ACC112 (cell line): ENCODE measurements at regions not wholly inside any gene's neighbourhood (a gene's known extent, or its start where the extent isn't known, plus 50 kb on each side); places are given as distances from the start of the nearest gene placed in this dataset.
"Not testable (repeated sequence)": the region's sequence is repeated elsewhere in the genome, so short reads cannot be mapped to it uniquely, and the experiment has no call there.

Source experiments
- H2AFZ ChIP-seq: fragments of 200-600 bp; sonication (generic); one replicate; pipeline ENCODE4 v1.6.0; 2017; ENCODE audit warnings: antibody characterized with exemption, low read length; ENCODE audit not compliant: unreplicated experiment
- H3K27ac ChIP-seq: fragments of 200-600 bp; sonication (generic); 2 replicates; pipeline ENCODE4 v1.5.1; 2014; ENCODE audit warnings: low read depth, mild to moderate bottlenecking, antibody characterized with exemption, low read length, moderate library complexity
- H3K27me3 ChIP-seq: fragments of 200-600 bp; sonication (generic); 2 replicates; pipeline ENCODE4 v1.6.1; 2014; ENCODE audit warnings: mild to moderate bottlenecking, antibody characterized with exemption, low read length, moderate library complexity, mixed read lengths; ENCODE audit not compliant: insufficient read depth
- H3K36me3 ChIP-seq: fragments of 200-600 bp; sonication (generic); 2 replicates; pipeline ENCODE4 v1.6.1; 2016; ENCODE audit warnings: mild to moderate bottlenecking, antibody characterized with exemption, low read length, moderate library complexity, mixed read lengths; ENCODE audit not compliant: insufficient read depth
- H3K4me1 ChIP-seq: fragments of 200-600 bp; sonication (generic); one replicate; pipeline ENCODE4 v1.6.1; 2016; ENCODE audit warnings: low read length, mixed read lengths; ENCODE audit not compliant: insufficient read depth, unreplicated experiment, control insufficient read depth
- H3K4me3 ChIP-seq: fragments of 200-600 bp; sonication (generic); 2 replicates; pipeline ENCODE4 v1.5.1; 2014; ENCODE audit warnings: mild to moderate bottlenecking, low read depth, low read length
- H3K79me2 ChIP-seq: fragments of 200-600 bp; sonication (generic); one replicate; pipeline ENCODE4 v1.6.0; 2016; ENCODE audit warnings: low read length; ENCODE audit not compliant: control insufficient read depth, unreplicated experiment, insufficient read depth

- no peak overlapping the region for H3K27ac ChIP-seq
Measured at GRCh38 chr9:713091-713490, 128.4 kb upstream of the DMRT1 start.

DNA sequence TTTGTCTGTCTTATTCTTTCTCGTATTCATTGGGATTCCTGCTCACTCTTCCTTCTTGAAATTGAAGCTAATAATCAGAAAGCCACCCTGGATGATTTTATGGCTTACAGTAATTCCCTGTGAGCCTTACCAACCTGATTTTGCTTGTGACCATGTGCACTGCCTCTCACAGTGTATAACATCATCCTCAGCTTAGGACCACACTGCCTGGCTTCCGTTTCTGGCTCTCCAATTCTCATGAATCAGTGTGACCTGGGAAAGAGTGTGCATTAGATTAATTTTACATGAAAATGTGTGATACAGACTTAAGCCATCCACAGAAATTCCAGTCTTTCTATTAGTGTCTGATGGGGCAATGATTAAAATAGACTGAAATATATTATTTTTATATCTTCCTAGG is 126.8 kb upstream of the DMRT1 start:
- Histone ChIP-seq H3K79me2 (peaks cover 46% of the 10 kb centered on the region), H2AFZ (no peak overlapping the region), H3K4me1 (peaks cover 19% of the 10 kb centered on the region), H3K27ac (peak overlapping the region; percentile 44), H3K36me3 (peaks cover 26% of the 10 kb centered on the region), H3K4me3 (no peak overlapping the region), H3K27me3 (no peaks in the 10 kb centered on the region)

More at GRCh38 chr9:713091-713490, 128.4 kb upstream of the DMRT1 start:
- peaks cover 57% of the 10 kb centered on the region for H3K79me2 ChIP-seq
- H3K4me3 ChIP-seq: no peak overlapping the region
- no peak overlapping the region for H2AFZ ChIP-seq
- H3K4me1 ChIP-seq: peaks cover 27% of the 10 kb centered on the region
- peaks cover 26% of the 10 kb centered on the region for H3K36me3 ChIP-seq
- H3K27me3 ChIP-seq: no peaks in the 10 kb centered on the region

GRCh38 chr9:715300-715699 is 126.2 kb upstream of the DMRT1 start:
- H3K27ac ChIP-seq: peak overlapping the region; percentile 44
- no peaks in the 10 kb centered on the region for H3K27me3 ChIP-seq
- H2AFZ ChIP-seq: no peak overlapping the region
- peaks cover 26% of the 10 kb centered on the region for H3K36me3 ChIP-seq
- peaks cover 48% of the 10 kb centered on the region for H3K79me2 ChIP-seq
- H3K4me1 ChIP-seq: peaks cover 19% of the 10 kb centered on the region
- no peak overlapping the region for H3K4me3 ChIP-seq

- Histone ChIP-seq H2AFZ (no peak overlapping the region), H3K4me1 (peaks cover 19% of the 10 kb centered on the region), H3K27me3 (no peaks in the 10 kb centered on the region), H3K36me3 (peaks cover 22% of the 10 kb centered on the region), H3K27ac (peak overlapping the region; percentile 44), H3K4me3 (no peak overlapping the region), H3K79me2 (peaks cover 51% of the 10 kb centered on the region)
Measured at GRCh38 chr9:715743-716400, 125.6 kb upstream of the DMRT1 start.

DNA sequence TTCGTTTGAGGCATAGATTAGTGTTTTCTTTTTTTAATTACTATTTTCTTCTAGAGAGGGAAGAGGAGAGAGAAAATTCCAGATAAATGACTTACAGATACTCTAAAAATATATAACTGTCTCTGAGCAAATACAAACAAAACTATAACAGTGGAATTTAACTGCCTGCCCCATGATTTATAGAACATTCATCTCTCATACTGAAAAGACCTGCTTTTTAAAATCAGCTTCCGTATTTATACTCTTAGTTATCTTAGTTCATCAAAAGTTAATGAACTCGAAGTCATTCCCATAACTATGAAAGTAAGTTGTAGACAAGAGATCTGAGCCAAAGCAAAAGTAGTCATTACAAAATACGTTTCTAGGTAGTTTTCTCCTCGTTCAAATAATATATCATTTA is 123.8 kb upstream of the DMRT1 start:
- Histone ChIP-seq H3K27me3 (no peaks in the 10 kb centered on the region), H3K36me3 (peaks cover 4% of the 10 kb centered on the region), H3K4me3 (no peak overlapping the region), H2AFZ (no peak overlapping the region), H3K79me2 (peaks cover 51% of the 10 kb centered on the region), H3K4me1 (peaks cover 19% of the 10 kb centered on the region), H3K27ac (no peak overlapping the region)

GRCh38 chr9:720239-720881 is 121.1 kb upstream of the DMRT1 start:
- no peak overlapping the region for H3K4me3 ChIP-seq
- H3K36me3 ChIP-seq: no peaks in the 10 kb centered on the region; the same call in 1 of the 2 replicates
- H3K79me2 ChIP-seq: peaks cover 30% of the 10 kb centered on the region
- no peaks in the 10 kb centered on the region for H3K27me3 ChIP-seq
- H3K4me1 ChIP-seq: peaks cover 13% of the 10 kb centered on the region
- H2AFZ ChIP-seq: no peak overlapping the region
- H3K27ac ChIP-seq: no peak overlapping the region

GRCh38 chr9:722388-722980 is 119.0 kb upstream of the DMRT1 start:
- Histone ChIP-seq H3K4me3 (no peak overlapping the region), H2AFZ (no peak overlapping the region), H3K27me3 (no peaks in the 10 kb centered on the region), H3K4me1 (no peaks in the 10 kb centered on the region), H3K36me3 (no peaks in the 10 kb centered on the region; the same call in 1 of the 2 replicates), H3K27ac (no peak overlapping the region), H3K79me2 (peaks cover 20% of the 10 kb centered on the region)

DNA sequence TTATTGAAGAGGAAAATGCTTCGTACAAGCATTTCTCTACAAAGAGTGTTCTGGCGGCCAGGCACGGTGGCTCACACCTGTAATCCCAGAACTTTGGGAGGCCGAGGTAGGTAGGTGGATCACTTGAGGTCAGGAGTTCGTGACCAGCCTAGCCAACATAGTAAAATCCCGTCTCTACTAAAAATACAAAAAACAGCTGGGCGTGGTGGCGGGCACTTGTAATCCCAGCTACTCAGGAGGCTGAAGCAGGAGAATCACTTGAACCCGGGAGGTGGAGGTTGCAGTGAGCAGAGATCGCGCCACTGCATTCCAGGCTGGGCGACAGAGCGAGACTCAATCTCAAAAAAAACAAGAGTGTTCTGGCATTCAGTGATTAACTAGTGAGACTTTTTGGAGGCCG is 117.0 kb upstream of the DMRT1 start:
- not testable (repeated sequence) for H3K27ac ChIP-seq, H3K36me3 ChIP-seq, H3K4me1 ChIP-seq, H2AFZ ChIP-seq, H3K27me3 ChIP-seq, H3K4me3 ChIP-seq
- peaks cover 15% of the 10 kb centered on the region for H3K79me2 ChIP-seq

GRCh38 chr9:726005-726404 is 115.5 kb upstream of the DMRT1 start:
- H3K4me1 ChIP-seq: no peaks in the 10 kb centered on the region
- peaks cover 5% of the 10 kb centered on the region; the same call in 1 of the 2 replicates for H3K36me3 ChIP-seq
- H2AFZ ChIP-seq: no peak overlapping the region
- H3K27ac ChIP-seq: no peak overlapping the region
- no peaks in the 10 kb centered on the region for H3K27me3 ChIP-seq
- H3K4me3 ChIP-seq: no peak overlapping the region
- H3K79me2 ChIP-seq: peaks cover 7% of the 10 kb centered on the region

DNA sequence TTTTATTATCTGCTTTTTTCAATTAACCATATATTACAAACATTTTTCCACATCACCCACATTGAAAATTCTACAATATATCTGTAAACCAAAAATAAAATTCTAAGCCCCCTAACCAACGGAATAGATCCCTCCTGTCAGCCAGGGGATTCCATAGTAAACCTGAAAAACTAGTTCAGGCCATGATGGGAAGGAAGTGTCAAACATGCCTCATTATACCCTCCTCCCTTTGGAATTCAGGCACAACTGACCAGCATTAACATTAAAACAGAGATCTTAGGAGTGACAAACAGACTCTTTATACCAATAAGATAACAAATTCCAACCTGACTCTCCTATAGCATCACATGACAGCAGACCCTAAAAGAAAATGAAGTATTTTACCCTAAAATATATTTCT is 113.7 kb upstream of the DMRT1 start:
- H3K4me1 ChIP-seq: no peaks in the 10 kb centered on the region
- H3K4me3 ChIP-seq: no peak overlapping the region
- H3K36me3 ChIP-seq: 0 out of 2 replicates have a peak, but pooled peaks cover 6% of the 10 kb centered on the region
- no peak overlapping the region for H2AFZ ChIP-seq
- H3K27ac ChIP-seq: no peak overlapping the region
- H3K27me3 ChIP-seq: no peaks in the 10 kb centered on the region
- H3K79me2 ChIP-seq: peaks cover 7% of the 10 kb centered on the region

- no peaks in the 10 kb centered on the region for H3K27me3 ChIP-seq
- H3K27ac ChIP-seq: no peak overlapping the region
- H3K4me3 ChIP-seq: no peak overlapping the region
- H2AFZ ChIP-seq: no peak overlapping the region
- H3K36me3 ChIP-seq: 0 out of 2 replicates have a peak, but pooled peaks cover 6% of the 10 kb centered on the region
- peaks cover 7% of the 10 kb centered on the region for H3K79me2 ChIP-seq
- H3K4me1 ChIP-seq: no peaks in the 10 kb centered on the region
Measured at GRCh38 chr9:728535-728934, 113.0 kb upstream of the DMRT1 start.
